ENCODE measurements at regions not wholly inside any gene's neighbourhood (a gene's known extent, or its start where the extent isn't known, plus 50 kb on each side); places are given as distances from the start of the nearest gene placed in this dataset.

GRCh38 chr6:63371104-63371715 lies 51.4 kb upstream of the LGSN start:
- no peak for DNase-seq

DNA sequence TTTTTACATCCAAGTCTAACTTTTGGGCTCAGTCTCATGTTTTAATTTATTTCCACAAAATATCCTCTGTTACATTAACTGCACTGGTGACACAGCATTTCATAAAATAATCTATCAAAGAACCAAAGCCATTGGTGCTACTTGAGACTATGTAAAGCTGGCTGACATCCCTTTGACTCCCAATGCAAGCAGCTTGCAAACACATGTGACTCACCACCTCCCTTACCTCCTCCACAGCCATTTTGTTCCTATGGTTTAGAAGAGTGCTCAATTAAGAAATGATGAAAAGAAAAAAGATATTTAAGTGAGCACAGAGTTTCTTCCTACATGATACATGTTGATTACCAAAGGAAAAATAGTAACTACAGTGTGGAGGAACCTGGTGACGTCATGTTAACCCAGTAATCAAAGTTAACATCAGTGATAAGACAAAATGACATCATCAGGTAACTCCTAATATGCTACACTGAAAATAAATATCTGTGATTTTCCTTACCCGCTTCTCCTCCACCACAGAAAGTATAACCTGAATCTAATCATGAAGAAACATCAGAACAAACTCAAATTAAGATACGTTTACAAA lies 53.3 kb upstream of the LGSN start:
- DNase-seq, result no peak

- no peak for DNase-seq
These were observed 69.5 kb upstream of the LGSN start for GRCh38 chr6:63389191-63389844.

- DNase-seq, result no peak
These were observed 71.6 kb upstream of the LGSN start for GRCh38 chr6:63391203-63391970.

- no peak for DNase-seq
These were observed 72.4 kb upstream of the LGSN start for GRCh38 chr6:63392092-63392724.

- no peak for DNase-seq
These were observed 75.0 kb upstream of the LGSN start for GRCh38 chr6:63394656-63395308.

- no peak for DNase-seq
These were observed 75.6 kb upstream of the LGSN start for GRCh38 chr6:63395381-63395780.

DNA sequence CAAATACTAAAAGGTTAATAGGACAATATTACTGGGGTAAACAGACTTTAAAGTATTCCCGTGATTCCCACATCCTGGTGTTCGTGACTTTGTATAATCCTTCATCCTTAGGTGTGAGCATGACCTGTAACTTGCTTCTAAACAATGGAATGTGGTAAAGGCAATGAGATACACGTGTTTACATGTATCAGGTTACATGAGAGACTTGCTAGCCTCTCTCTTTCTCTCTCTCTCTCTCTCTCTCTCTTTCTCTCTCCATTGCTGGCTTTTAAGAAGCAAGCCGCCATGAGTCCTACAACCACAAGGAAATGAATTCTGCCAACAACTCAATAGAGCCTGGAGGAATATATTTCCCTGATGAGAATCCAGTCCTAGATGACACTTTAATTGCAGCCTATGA lies 83.9 kb upstream of the LGSN start:
- no peak for DNase-seq

- DNase-seq, result no peak
These were observed 90.9 kb upstream of the LGSN start for GRCh38 chr6:63410435-63411426.

GRCh38 chr6:63415286-63415685 lies 95.5 kb upstream of the LGSN start:
- DNase-seq, result no peak

- no peak for DNase-seq
These were observed 99.0 kb upstream of the LGSN start for GRCh38 chr6:63418741-63419140.

DNA sequence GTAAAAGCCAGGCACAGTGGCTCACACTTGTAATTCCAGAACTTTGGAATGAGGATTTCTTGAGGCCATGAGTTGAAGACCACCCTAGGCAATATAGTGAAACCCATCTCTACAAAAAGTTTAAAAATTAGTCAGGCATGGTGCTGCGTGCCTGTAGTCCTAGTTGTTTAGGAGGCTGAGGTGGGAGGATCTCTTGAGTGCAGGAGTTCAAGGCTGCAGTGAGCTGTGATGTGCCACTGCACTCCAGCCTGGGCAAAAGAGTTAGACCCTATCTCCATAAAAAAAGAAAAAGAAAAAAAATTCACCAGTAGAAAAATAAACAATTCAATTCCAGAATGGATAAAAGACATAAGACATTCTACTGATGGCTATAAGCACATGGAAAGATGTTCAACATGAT lies 104.9 kb upstream of the LGSN start:
- no peak for DNase-seq

DNA sequence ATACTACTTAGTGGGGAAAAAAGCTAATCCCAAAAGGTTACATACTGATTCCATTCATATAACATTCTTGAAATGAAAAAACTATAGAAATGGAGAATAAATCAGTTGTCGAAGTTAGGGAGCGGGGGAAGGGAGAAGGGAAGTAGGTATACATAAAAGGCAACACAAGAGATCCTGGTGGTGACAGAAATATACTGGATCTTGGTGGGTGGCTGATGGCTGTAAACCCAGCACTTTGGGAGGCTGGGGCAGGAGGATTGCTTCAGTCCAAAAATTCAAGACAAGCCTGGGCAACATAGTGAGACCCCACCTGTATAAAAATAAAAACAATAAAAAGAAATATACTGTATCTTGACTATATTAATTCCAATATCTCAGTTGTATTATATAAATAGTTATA lies 105.7 kb upstream of the LGSN start:
- no peak for DNase-seq

DNA sequence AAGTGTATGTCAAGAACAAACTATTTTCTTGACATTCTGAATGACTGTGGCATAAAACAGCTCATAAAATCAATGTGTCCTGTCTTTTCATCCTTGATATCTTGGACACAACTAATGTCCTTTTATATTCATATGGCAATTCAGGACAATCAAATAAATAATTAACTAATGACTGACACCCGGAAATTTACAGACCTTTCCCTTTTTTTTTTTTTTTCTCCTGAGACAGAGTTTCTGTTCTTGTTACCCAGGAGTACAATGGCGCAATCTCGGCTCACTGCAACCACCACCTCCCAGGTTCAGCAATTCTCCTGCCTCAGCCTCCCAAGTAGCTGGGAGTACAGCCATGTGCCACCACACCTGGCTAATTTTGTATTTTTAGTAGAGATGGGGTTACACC lies 107.1 kb upstream of the LGSN start:
- no peak for DNase-seq

- no peak for DNase-seq
These were observed 108.2 kb upstream of the LGSN start for GRCh38 chr6:63427951-63428350.

DNA sequence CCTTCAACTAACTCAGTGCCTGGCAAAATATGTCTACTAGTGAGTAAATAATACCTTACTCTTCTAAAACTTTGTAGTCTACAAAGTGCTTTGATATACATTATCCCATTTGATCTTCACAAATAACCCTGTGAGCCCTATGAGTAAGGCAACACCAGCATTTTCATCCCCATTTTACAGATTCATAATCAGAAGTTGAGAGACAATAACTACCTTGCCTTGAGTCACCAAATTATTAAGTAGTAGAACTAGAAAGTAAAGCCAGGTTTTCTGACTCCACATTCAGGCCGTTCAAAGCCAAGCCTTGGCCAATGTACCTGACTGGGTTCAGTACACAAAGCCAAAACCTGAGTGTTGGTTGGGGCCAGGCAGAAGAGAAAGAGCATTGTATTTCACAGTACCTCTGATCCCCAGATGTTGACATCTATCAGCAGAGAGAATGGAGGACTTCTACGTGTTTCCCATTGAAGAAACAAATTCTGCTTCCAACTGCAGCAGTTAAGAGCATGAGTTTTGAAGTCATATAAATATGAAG lies 111.3 kb upstream of the LGSN start:
- no peak for DNase-seq

GRCh38 chr6:63434943-63435342 lies 115.2 kb upstream of the LGSN start:
- DNase-seq, result no peak

DNA sequence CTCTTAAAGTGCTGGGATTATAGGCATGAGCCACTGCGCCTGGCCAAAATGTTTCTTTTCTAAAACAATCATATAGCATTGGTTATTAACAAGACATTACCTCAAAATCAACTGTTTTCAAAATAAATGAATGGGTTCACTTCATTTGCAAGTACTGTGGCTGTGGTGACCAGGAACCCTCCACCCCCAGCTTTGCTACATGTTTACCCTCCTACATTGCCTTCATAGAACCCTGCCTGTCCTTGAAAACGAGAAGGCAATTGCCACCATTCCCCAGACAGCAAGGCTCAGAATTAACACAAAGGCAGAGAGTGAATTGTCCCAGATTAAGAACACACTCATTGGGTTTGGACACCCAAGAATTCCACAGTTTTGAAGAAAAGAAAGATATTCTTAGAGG lies 116.6 kb upstream of the LGSN start:
- DNase-seq, result no peak

- DNase-seq, result no peak
These were observed 117.3 kb upstream of the LGSN start for GRCh38 chr6:63437058-63437457.

GRCh38 chr6:63440057-63440456 lies 120.3 kb upstream of the LGSN start:
- no peak for DNase-seq
